ELF-1 (cell line): ENCODE measurements at regions not wholly inside any gene's neighbourhood (a gene's known extent, or its start where the extent isn't known, plus 50 kb on each side); places are given as distances from the start of the nearest gene placed in this dataset.

Source experiments
- DNase-seq: peaks from one replicate; pipeline ENCODE4 v3.0.0-alpha.2; 2016; ENCODE audit warnings: low read depth, low spot score

GRCh38 chr7:1320616-1321240 is 88.1 kb downstream of the UNCX start:
- no peak for DNase-seq

GRCh38 chr7:1321411-1322239 is 89.0 kb downstream of the UNCX start:
- no peak for DNase-seq

GRCh38 chr7:1322240-1323110 is 89.8 kb downstream of the UNCX start:
- DNase-seq: no peak

- no peak for DNase-seq
Measured at GRCh38 chr7:1323178-1324027, 90.7 kb downstream of the UNCX start.

- no peak for DNase-seq
Measured at GRCh38 chr7:1324028-1324900, 91.6 kb downstream of the UNCX start.

- DNase-seq: no peak
Measured at GRCh38 chr7:1325246-1325645, 92.6 kb downstream of the UNCX start.

- DNase-seq: no peak
Measured at GRCh38 chr7:1325646-1326510, 93.2 kb downstream of the UNCX start.

GRCh38 chr7:1326511-1326785 is 93.8 kb downstream of the UNCX start:
- DNase-seq: no peak

GRCh38 chr7:1329261-1329660 is 96.6 kb downstream of the UNCX start:
- no peak for DNase-seq

GRCh38 chr7:1329966-1330800 is 97.5 kb downstream of the UNCX start:
- no peak for DNase-seq

GRCh38 chr7:1330801-1331425 is 98.2 kb downstream of the UNCX start:
- DNase-seq: no peak

GRCh38 chr7:1331561-1332467 is 99.1 kb downstream of the UNCX start:
- no peak for DNase-seq

GRCh38 chr7:1336509-1336908 is 103.8 kb downstream of the UNCX start:
- DNase-seq: no peak

- no peak for DNase-seq
Measured at GRCh38 chr7:1339611-1340010, 106.9 kb downstream of the UNCX start.

GRCh38 chr7:1340031-1340430 is 107.4 kb downstream of the UNCX start:
- no peak for DNase-seq

- DNase-seq: no peak
Measured at GRCh38 chr7:1340461-1341360, 108.0 kb downstream of the UNCX start.
